ENCODE measurements at regions not wholly inside any gene's neighbourhood (a gene's known extent, or its start where the extent isn't known, plus 50 kb on each side); places are given as distances from the start of the nearest gene placed in this dataset.

DNA sequence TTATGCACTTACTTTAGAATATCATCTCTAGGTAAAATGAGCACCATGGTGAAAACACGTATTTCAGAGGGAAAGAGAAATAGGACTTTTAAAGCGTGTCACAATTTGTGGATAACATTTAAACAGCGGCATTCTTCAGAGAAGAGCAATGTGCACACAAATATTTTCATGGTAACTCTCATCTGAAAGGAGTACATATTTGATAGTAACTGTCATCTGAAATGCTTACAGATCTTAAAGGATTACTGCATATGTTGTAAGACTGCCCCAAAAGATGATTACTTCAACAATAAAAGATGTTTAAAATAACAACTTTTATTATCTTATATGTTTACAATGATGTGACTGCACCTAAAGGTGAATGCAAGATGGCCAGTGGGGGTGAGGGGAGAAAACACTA is 408.8 kb downstream of the PLA2G4A start:
- Histone ChIP-seq H3K4me1 (ENCODE audit: insufficient read depth) (peaks cover 4% of the 10 kb centered on the region; the same call in 1 of the 2 replicates), H3K79me2 (replicated peaks; ENCODE audit: insufficient read depth) (no peaks in the 10 kb centered on the region), H3K27me3 (ENCODE audit: insufficient read depth) (no peaks in the 10 kb centered on the region), H3F3A (replicated peaks; ENCODE audit: low read depth) (no peaks in the 10 kb centered on the region), H3K4me2 (no peak overlapping the region), H3K4me3 (no peak overlapping the region), H4K20me1 (replicated peaks; ENCODE audit: insufficient read depth) (no peaks in the 10 kb centered on the region), H3K27ac (ENCODE audit: low read depth) (no peak overlapping the region), H3K36me3 (ENCODE audit: insufficient read depth) (no peaks in the 10 kb centered on the region), H3K9me2 (ENCODE audit: insufficient read depth) (no peaks in the 10 kb centered on the region), H2AFZ (no peak overlapping the region)
- ATAC-seq = no peak
- Mint-ChIP-seq H3K36me3 (ENCODE audit: low read depth) (no peaks in the 10 kb centered on the region), H3K4me3 (no peak overlapping the region), H3K27me3 (ENCODE audit: insufficient read depth, low read depth, poor library complexity) (no peaks in the 10 kb centered on the region), H3K4me1 (peaks cover 8% of the 10 kb centered on the region; the same call in 2 of the 3 replicates), H3K9me3 (no peaks in the 10 kb centered on the region), H3K27ac (no peak overlapping the region)
- DNase-seq (ENCODE audit: low spot score) = no peak
- TF ChIP-seq STAT1 (IDR thresholded peaks at IDR 0.05; ENCODE audit: unreplicated experiment) = no peak
- TF ChIP-seq, protein P1, sequence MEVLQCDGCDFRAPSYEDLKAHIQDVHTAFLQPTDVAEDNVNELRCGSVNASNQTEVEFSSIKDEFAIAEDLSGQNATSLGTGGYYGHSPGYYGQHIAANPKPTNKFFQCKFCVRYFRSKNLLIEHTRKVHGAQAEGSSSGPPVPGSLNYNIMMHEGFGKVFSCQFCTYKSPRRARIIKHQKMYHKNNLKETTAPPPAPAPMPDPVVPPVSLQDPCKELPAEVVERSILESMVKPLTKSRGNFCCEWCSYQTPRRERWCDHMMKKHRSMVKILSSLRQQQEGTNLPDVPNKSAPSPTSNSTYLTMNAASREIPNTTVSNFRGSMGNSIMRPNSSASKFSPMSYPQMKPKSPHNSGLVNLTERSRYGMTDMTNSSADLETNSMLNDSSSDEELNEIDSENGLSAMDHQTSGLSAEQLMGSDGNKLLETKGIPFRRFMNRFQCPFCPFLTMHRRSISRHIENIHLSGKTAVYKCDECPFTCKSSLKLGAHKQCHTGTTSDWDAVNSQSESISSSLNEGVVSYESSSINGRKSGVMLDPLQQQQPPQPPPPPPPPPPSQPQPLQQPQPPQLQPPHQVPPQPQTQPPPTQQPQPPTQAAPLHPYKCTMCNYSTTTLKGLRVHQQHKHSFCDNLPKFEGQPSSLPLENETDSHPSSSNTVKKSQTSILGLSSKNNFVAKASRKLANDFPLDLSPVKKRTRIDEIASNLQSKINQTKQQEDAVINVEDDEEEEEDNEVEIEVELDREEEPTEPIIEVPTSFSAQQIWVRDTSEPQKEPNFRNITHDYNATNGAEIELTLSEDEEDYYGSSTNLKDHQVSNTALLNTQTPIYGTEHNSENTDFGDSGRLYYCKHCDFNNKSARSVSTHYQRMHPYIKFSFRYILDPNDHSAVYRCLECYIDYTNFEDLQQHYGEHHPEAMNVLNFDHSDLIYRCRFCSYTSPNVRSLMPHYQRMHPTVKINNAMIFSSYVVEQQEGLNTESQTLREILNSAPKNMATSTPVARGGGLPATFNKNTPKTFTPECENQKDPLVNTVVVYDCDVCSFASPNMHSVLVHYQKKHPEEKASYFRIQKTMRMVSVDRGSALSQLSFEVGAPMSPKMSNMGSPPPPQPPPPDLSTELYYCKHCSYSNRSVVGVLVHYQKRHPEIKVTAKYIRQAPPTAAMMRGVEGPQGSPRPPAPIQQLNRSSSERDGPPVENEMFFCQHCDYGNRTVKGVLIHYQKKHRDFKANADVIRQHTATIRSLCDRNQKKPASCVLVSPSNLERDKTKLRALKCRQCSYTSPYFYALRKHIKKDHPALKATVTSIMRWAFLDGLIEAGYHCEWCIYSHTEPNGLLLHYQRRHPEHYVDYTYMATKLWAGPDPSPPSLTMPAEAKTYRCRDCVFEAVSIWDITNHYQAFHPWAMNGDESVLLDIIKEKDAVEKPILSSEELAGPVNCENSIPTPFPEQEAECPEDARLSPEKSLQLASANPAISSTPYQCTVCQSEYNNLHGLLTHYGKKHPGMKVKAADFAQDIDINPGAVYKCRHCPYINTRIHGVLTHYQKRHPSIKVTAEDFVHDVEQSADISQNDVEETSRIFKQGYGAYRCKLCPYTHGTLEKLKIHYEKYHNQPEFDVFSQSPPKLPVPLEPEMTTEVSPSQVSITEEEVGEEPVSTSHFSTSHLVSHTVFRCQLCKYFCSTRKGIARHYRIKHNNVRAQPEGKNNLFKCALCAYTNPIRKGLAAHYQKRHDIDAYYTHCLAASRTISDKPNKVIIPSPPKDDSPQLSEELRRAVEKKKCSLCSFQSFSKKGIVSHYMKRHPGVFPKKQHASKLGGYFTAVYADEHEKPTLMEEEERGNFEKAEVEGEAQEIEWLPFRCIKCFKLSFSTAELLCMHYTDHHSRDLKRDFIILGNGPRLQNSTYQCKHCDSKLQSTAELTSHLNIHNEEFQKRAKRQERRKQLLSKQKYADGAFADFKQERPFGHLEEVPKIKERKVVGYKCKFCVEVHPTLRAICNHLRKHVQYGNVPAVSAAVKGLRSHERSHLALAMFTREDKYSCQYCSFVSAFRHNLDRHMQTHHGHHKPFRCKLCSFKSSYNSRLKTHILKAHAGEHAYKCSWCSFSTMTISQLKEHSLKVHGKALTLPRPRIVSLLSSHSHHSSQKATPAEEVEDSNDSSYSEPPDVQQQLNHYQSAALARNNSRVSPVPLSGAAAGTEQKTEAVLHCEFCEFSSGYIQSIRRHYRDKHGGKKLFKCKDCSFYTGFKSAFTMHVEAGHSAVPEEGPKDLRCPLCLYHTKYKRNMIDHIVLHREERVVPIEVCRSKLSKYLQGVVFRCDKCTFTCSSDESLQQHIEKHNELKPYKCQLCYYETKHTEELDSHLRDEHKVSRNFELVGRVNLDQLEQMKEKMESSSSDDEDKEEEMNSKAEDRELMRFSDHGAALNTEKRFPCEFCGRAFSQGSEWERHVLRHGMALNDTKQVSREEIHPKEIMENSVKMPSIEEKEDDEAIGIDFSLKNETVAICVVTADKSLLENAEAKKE (CRISPR knock-in tag; IDR thresholded peaks at IDR 0.05) = no peak
- TF ChIP-seq, protein P2, sequence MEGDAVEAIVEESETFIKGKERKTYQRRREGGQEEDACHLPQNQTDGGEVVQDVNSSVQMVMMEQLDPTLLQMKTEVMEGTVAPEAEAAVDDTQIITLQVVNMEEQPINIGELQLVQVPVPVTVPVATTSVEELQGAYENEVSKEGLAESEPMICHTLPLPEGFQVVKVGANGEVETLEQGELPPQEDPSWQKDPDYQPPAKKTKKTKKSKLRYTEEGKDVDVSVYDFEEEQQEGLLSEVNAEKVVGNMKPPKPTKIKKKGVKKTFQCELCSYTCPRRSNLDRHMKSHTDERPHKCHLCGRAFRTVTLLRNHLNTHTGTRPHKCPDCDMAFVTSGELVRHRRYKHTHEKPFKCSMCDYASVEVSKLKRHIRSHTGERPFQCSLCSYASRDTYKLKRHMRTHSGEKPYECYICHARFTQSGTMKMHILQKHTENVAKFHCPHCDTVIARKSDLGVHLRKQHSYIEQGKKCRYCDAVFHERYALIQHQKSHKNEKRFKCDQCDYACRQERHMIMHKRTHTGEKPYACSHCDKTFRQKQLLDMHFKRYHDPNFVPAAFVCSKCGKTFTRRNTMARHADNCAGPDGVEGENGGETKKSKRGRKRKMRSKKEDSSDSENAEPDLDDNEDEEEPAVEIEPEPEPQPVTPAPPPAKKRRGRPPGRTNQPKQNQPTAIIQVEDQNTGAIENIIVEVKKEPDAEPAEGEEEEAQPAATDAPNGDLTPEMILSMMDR (conservative IDR thresholded peaks at IDR 0.05; ENCODE audit: low read depth in 2 of 2) = no peak
- TF ChIP-seq ZNF331 (CRISPR knock-in tag; IDR thresholded peaks at IDR 0.05; ENCODE audit: low read depth) = no peak
- TF ChIP-seq NANOG (IDR thresholded peaks at IDR 0.05; ENCODE audit: borderline replicate concordance) = no peak
- no peak for TF ChIP-seq EZH2phosphoT487 (IDR thresholded peaks at IDR 0.05; ENCODE audit: unreplicated experiment)
- no peak for TF ChIP-seq CREB1 (CRISPR knock-in tag; IDR thresholded peaks at IDR 0.05; ENCODE audit: low read depth)
- no peak for TF ChIP-seq JUNB (IDR thresholded peaks at IDR 0.05; ENCODE audit: unreplicated experiment)
- no peak for TF ChIP-seq POLR2AphosphoS5 (IDR thresholded peaks at IDR 0.05; ENCODE audit: low read depth)
- TF ChIP-seq, protein P3, sequence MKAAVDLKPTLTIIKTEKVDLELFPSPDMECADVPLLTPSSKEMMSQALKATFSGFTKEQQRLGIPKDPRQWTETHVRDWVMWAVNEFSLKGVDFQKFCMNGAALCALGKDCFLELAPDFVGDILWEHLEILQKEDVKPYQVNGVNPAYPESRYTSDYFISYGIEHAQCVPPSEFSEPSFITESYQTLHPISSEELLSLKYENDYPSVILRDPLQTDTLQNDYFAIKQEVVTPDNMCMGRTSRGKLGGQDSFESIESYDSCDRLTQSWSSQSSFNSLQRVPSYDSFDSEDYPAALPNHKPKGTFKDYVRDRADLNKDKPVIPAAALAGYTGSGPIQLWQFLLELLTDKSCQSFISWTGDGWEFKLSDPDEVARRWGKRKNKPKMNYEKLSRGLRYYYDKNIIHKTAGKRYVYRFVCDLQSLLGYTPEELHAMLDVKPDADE (IDR thresholded peaks at IDR 0.05) = no peak
- TF ChIP-seq EZH2 (IDR thresholded peaks at IDR 0.05; ENCODE audit: low read depth, unreplicated experiment) = no peak
- no peak for TF ChIP-seq ZNF114 (CRISPR knock-in tag; IDR thresholded peaks at IDR 0.05)
- TF ChIP-seq, protein P4, sequence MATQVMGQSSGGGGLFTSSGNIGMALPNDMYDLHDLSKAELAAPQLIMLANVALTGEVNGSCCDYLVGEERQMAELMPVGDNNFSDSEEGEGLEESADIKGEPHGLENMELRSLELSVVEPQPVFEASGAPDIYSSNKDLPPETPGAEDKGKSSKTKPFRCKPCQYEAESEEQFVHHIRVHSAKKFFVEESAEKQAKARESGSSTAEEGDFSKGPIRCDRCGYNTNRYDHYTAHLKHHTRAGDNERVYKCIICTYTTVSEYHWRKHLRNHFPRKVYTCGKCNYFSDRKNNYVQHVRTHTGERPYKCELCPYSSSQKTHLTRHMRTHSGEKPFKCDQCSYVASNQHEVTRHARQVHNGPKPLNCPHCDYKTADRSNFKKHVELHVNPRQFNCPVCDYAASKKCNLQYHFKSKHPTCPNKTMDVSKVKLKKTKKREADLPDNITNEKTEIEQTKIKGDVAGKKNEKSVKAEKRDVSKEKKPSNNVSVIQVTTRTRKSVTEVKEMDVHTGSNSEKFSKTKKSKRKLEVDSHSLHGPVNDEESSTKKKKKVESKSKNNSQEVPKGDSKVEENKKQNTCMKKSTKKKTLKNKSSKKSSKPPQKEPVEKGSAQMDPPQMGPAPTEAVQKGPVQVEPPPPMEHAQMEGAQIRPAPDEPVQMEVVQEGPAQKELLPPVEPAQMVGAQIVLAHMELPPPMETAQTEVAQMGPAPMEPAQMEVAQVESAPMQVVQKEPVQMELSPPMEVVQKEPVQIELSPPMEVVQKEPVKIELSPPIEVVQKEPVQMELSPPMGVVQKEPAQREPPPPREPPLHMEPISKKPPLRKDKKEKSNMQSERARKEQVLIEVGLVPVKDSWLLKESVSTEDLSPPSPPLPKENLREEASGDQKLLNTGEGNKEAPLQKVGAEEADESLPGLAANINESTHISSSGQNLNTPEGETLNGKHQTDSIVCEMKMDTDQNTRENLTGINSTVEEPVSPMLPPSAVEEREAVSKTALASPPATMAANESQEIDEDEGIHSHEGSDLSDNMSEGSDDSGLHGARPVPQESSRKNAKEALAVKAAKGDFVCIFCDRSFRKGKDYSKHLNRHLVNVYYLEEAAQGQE (IDR thresholded peaks at IDR 0.05; ENCODE audit: unreplicated experiment) = no peak

Data from GM23338 (cell line).